ENCODE measurements at regions not wholly inside any gene's neighbourhood (a gene's known extent, or its start where the extent isn't known, plus 50 kb on each side); places are given as distances from the start of the nearest gene placed in this dataset.

GRCh38 chr1:217205578-217205977 lies 425.3 kb downstream of the GPATCH2 start:
- DNase-seq (ENCODE audit: low read depth) = no peak

DNA sequence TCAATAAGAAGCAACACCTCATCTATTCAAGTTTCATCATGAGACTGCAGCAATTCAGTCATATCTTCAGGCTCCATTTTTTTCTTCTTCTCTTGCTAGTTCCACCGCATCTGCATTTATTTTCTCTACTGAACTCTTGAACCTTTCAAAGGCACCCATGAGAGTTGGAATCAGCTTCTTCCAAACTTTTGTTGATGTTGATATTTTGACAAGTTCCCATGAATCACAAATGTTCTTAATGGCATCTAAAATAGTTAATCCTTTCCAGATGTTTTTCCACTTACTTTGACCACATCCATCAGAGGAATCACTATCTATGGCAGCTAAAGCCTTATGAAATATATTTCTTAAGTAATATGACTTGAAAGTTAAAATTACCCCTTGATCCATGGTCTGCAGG lies 434.3 kb downstream of the GPATCH2 start:
- DNase-seq (ENCODE audit: low read depth) = no peak

DNA sequence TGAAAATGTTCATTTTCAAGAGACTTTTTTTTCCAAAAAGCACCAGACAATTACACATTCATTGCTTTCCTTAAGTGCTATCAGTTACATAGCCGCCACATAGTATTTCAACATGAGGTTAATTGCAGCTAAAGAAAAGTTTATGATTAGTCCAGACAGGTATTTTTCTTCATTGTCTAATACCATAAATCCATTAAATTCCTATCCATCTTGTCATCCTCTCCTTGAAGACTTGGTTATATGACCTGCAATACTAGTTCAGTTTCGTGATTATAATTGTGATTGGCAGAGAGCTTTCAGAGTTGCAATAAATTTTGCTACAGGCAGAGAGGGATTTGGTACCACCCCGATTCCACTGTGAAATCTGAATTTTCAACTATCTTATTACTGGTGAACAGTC lies 437.7 kb downstream of the GPATCH2 start:
- DNase-seq (ENCODE audit: low read depth) = no peak

DNA sequence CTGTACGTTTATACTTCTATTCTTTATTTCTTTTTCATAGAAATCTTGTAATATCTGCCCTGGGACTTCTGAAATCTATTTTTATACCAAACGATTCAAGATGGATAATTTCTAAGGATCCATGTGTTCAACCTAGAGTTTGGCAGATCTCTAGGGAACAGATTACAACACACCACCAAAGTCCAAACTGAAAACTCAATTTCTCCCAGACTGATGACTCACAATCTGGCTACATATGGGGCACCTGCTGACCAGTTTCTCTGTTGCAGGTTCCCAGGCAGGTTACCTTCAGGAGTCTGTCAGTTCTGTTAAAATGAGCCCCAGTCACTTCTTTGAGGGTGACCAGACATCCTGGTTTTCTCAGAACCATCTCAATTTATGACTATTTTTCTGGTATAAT lies 439.4 kb downstream of the GPATCH2 start:
- DNase-seq (ENCODE audit: low read depth) = no peak

DNA sequence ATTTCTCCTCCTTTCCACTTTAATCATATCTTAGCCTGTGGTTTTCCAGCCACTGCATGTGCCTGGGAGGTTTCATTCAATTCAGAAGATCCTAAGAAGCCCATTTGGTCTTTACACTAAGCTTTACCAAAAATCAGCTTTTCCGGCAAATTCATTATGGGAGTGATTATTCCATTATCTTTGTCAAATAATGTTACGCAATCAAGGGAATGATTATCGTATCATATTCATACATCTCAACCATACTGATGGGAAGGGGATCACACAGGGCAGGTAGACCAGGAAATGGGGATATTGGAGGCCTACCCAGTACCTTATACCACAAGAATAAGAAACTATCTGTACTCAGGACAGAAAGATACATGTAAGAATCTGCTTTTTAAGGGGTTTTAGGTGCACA lies 440.5 kb downstream of the GPATCH2 start:
- DNase-seq (ENCODE audit: low read depth) = no peak

GRCh38 chr1:217189362-217189761 lies 441.5 kb downstream of the GPATCH2 start:
- DNase-seq (ENCODE audit: low read depth) = no peak

DNA sequence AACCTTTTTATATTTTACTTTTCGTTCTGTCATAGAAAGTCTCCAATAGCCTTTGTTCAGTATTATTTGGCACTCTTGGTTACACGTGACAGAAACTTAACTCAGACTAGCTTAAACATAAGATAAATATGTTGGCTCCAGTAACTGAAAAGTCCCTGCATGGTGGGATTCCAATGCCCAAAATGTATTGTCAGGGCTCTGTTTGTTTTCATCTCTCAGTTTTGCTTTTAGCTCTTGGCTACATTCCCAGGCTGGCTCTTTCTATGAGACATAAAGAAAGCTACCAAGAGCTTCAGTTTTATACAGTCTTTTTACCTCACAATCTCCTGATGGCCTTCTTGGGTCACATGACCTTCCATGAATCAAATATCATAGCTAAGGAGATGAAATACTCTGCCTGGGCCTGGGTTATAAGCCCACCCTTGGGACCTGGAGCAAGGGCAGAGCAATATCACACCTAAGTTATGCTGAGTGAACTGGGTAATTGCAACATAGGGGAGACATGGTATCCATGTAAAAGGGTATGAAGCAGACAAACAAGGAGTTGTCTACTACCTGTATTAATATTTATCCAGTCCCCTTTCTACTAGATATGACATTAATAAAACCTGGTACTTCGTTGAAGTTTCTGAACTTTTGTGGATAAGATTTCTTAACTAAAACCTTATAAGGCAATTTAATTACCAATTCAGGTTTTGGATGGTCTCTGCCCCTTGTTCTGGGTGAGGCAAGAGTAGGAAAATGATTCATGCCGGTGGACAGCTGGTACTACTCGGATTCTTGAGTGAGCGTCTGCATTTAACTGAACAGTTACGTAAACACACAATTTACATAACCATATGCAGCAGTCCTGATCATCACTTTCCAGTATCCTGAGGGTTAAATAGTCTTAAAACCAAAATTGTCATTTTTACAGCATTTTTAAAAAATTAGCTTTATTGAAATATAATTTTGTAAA lies 442.3 kb downstream of the GPATCH2 start:
- peak; percentile 2 for DNase-seq (ENCODE audit: low read depth)

GRCh38 chr1:217186664-217187063 lies 444.2 kb downstream of the GPATCH2 start:
- DNase-seq (ENCODE audit: low read depth) = no peak

DNA sequence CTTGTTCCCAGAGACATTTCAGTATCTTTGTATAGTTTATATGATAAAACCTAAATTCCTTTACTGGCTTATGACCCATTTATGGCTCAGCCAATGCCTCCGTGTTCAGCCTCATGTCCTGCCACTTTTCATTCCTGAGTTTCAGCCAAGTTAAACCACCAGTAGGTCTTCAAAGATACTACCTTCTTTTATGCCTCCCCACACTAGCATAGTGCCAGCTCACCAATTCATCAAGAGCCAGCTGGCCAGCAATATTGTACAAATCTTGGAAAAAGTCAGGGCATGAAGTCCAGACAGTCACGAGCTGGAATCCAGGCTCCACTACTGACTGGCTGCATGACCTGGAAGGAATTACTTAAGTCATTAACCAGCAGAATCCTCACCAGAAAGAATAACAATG lies 446.0 kb downstream of the GPATCH2 start:
- DNase-seq (ENCODE audit: low read depth) = no peak

DNA sequence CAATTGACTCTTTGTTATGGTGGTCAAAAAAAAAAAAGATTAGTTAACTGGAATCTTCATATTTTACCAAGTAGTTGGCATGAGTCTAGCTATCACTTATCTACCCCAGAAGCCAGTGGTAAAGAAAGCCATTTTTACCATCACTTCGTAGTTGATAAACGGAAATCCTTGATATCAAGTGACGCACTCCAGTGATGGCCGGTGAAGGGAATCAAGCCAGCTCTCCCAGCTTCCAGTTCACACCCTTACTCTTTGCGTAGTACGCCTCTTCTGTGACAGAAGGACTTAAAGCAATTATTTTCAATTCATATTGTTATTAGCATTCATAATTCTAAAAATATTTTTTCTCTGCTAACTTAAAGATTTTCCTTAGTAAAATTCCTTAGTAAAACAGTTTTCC lies 447.9 kb downstream of the GPATCH2 start:
- DNase-seq (ENCODE audit: low read depth) = no peak

GRCh38 chr1:217181756-217182155 lies 449.1 kb downstream of the GPATCH2 start:
- no peak for DNase-seq (ENCODE audit: low read depth)

- no peak for DNase-seq (ENCODE audit: low read depth)
These were observed 449.6 kb downstream of the GPATCH2 start for GRCh38 chr1:217181176-217181746.

DNA sequence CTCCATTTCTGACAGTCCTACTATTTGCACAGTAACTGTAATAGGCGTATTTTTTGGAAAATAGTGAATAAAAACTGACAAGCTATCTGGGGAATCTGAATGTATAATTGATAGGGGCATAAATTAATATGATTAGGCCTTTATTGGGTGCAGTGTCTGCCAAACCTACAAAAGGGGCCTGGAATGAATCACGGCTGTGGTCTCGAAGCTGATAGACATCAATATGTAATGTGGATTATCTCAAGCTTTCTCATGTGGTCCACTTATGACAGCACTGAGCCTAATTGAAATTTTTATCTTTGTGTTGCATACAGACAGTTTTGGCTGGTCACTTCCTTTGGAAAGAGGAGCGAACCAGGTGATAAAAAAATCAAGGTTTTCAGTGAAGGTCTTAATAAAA lies 450.4 kb downstream of the GPATCH2 start:
- no peak for DNase-seq (ENCODE audit: low read depth)

- DNase-seq (ENCODE audit: low read depth) = no peak
These were observed 441.2 kb upstream of the ESRRG start for GRCh38 chr1:217164403-217164802.

DNA sequence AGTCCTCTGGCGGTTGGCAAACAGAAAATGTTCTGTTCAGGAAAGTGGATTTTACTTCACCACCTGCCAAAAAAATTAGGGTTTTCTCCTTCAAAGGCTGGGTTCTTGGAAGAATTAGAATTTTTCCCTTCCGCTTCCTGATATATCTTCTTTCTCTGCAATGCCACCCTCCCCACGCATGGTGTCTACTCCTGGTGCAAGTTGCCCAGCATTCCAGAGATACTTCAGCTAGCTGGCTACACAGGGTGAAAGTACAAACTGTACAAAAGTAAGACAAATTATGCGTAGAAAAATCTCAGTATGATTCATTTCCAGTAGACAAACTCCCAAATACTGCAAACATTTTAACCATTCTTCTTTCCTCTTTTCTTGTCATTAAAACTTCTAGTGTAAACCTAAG lies 430.1 kb upstream of the ESRRG start:
- no peak for DNase-seq (ENCODE audit: low read depth)

DNA sequence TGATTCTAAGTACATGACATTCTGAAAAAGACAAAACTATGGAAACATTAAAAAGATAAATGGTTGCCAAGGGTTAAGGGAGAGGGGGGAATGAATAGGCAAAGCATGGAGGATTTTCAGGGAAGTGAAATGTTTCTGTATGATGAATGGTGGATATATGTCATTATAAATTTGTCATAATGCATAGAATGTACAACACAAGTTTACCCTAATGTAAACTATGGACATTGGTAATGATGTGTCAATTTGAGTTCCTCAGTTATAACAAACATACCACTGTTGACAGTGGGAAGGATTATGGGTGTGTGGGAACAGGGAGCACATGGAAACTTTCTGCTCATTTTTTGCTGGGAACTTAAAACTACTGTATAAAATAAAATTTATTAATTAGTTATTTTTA lies 427.1 kb upstream of the ESRRG start:
- no peak for DNase-seq (ENCODE audit: low read depth)

GRCh38 chr1:217149791-217150190 lies 426.6 kb upstream of the ESRRG start:
- DNase-seq (ENCODE audit: low read depth) = no peak

DNA sequence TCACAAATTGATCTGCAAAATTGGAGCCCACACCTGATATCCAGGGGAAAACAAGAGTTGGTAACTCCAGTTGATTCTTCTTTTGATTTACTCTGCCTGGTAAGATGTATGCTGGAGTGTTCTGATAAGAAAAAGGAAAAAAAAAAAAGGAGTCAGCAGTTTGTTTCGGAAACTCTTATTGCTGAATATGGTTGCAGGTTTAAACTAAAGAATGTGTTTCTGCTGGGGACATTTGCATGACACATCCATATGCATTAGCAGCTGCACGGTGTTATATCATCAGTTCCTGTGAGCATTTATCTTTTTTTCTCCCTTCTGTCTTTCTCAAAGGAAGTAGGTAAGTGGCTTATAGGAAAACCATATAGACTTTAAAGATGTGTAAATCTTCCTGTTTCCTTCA lies 418.5 kb upstream of the ESRRG start:
- DNase-seq (ENCODE audit: low read depth) = no peak

DNA sequence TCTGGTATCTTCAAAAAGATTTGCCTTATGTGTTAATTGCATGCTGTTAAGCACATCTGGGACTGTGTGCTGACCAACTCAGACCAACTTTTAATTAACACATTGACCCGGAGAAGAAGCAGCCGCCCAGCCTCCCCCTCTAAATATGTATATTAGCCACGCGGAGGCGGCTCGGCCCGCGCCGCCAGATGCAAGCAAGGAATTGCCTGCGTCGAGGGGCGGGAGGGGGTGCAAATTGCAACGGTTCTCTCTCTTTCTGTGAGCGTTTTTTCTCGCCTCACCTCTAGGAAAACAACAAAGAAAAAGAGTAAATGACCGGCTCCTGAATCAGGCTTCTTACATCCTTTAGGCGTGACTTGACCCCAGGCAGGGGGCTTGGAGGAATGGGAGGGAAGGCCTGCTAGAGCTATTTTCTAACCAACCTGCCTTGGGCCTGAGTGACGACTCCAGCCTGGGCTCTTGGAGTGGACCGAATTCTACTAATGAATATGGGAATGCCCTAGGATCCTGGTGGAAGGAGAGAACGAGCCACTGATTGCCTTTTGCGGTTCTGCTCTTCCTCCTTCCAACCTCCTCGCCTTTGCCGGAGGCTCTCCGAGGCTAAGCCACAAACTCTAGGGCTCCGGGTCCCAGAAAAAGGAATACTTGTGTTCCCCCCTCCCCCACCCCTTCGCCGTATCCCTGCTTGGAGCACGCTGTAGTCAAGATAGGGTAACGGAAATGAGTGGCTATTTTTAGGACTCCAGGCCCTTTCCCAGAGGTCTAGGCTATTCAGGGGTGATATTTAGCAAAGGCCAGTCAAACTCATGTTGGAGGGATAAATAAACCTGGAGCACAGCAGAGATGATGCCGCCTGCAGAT lies 417.0 kb upstream of the ESRRG start:
- no peak for DNase-seq (ENCODE audit: low read depth)

DNA sequence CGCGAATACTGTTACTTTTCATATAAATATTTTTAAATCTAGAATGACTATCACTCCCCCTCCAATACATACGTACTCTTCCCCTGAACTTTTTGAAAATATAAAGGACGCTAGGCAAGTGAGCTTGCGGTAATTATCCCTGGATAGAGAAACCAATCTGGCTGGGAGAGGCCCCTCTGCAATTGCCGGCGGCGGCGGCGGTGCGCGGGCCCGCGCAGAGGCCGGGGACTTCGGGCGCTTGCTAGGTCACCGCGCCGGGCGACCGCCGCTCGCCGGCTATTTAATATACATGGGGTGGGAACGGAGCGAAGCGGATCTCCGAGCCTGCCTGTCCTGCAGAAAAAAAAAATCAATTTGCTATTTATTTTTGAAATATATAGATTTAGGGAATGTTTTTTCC lies 416.3 kb upstream of the ESRRG start:
- DNase-seq (ENCODE audit: low read depth) = no peak

DNA sequence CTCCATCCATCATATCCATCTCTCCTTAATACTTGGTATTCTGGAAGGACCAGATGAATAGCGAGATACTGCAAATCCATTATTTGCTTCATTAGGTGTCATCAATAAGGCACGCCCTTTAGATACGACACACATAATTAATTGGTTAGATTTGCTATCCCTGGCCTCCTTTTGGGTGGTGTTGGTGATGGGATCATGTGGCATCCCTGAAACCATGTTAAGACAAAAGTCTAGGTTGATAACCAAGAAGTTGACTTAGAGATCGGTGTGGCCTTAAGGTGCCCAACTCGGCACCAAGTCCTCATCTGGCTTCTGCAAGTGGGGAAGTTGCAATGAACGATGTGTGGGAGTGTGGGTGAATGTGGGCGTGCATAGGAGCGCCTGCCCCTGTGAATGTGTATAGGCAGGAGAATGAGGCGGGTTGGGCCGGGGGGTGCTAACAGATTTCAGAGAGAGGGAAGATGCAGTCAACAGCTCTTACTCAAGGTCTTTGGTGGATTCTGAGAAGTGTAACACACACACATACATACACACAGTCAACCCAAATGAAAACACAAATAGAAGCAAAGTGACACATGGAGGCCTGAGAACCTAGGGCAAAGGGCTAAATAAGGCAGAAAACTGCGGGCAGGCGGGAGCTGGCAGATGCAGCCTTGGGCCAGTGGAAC lies 415.7 kb upstream of the ESRRG start:
- no peak for DNase-seq (ENCODE audit: low read depth)

DNA sequence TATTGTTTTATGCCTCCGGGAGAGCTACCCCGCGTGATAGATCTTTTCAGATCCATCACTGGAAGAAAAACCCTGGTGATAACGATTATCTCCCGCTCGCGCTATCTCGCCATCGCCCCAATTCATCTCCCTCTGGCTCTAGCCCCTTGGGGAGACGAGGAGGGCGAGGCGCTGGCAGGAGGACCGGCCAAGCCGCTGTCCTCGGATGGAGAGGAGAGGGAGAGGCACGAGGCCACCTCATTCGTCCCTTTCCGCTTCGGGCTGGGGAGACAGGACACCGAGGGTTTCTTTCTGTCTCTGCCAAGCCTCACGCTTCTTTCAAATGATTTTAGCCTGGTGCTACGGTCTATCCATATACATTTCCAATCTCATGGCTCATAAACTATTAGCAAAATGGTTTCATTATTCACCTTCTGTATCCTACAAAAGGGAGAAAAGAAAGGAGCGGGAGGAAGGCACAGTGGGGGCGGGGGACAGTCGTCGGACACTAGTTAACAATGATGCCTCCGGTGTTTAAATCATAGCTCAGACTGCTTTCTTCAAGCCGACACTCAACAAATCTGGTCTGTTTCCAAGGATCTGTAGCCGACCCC lies 415.0 kb upstream of the ESRRG start:
- DNase-seq (ENCODE audit: low read depth) = no peak
